ENCODE measurements at regions not wholly inside any gene's neighbourhood (a gene's known extent, or its start where the extent isn't known, plus 50 kb on each side); places are given as distances from the start of the nearest gene placed in this dataset.

GRCh38 chr1:234988536-234988935, 140.1 kb downstream of the TOMM20 start:
- no peak for TF ChIP-seq CTCF (IDR thresholded peaks at IDR 0.05; ENCODE audit: insufficient read depth, low read depth, low read length)
- CTCF ChIA-PET = interaction anchor here (0.7 to 1.9 kb wide), 3 partner anchors 9 to 489 kb away, joined by 3 to 6 read pairs (median 3); no protein-coding TSS in a partner anchor
- Histone ChIP-seq H3K27me3 (ENCODE audit: control insufficient read depth, insufficient read depth, low read length) (no peaks in the 10 kb centered on the region), H3K4me3 (ENCODE audit: low read depth, low read length) (no peak overlapping the region), H3K36me3 (ENCODE audit: control insufficient read depth, insufficient read depth, low read length) (no peaks in the 10 kb centered on the region)
- POLR2A ChIA-PET = no interaction called here
- no peak for DNase-seq (ENCODE audit: low read depth)

- TF ChIP-seq CTCF (IDR thresholded peaks at IDR 0.05; ENCODE audit: insufficient read depth, low read depth, low read length) = no peak
- CTCF ChIA-PET = interaction anchor here (0.7 to 1.0 kb wide), 2 partner anchors 9 to 489 kb away, joined by 3 read pairs; no protein-coding TSS in a partner anchor
- no peaks in the 10 kb centered on the region for H3K27me3 ChIP-seq (ENCODE audit: control insufficient read depth, insufficient read depth, low read length)
- DNase-seq (ENCODE audit: low read depth) = no peak
- no peak overlapping the region for H3K4me3 ChIP-seq (ENCODE audit: low read depth, low read length)
- POLR2A ChIA-PET = no interaction called here
- no peaks in the 10 kb centered on the region for H3K36me3 ChIP-seq (ENCODE audit: control insufficient read depth, insufficient read depth, low read length)
These were observed 140.5 kb downstream of the TOMM20 start for GRCh38 chr1:234988155-234988517.

GRCh38 chr1:234987415-234988154, 141.1 kb downstream of the TOMM20 start:
- no peak overlapping the region for H3K4me3 ChIP-seq (ENCODE audit: low read depth, low read length)
- POLR2A ChIA-PET = interaction anchor here (0.6 kb wide), 2 partner anchors 263 to 281 kb away, joined by 3 to 5 read pairs; no protein-coding TSS in a partner anchor
- peak; percentile 79 for DNase-seq (ENCODE audit: low read depth)
- H3K36me3 ChIP-seq (ENCODE audit: control insufficient read depth, insufficient read depth, low read length) = no peaks in the 10 kb centered on the region
- TF ChIP-seq CTCF (IDR thresholded peaks at IDR 0.05; ENCODE audit: insufficient read depth, low read depth, low read length) = no peak
- CTCF ChIA-PET = interaction anchor here (1.0 to 1.2 kb wide), 2 partner anchors 106 to 390 kb away, joined by 3 to 5 read pairs; no protein-coding TSS in a partner anchor
- H3K27me3 ChIP-seq (ENCODE audit: control insufficient read depth, insufficient read depth, low read length) = no peaks in the 10 kb centered on the region

GRCh38 chr1:234986750-234987414, 141.8 kb downstream of the TOMM20 start:
- CTCF ChIA-PET = interaction anchor here (1.0 to 1.2 kb wide), 2 partner anchors 107 to 389 kb away, joined by 3 to 5 read pairs; no protein-coding TSS in a partner anchor
- no peak for DNase-seq (ENCODE audit: low read depth)
- H3K4me3 ChIP-seq (ENCODE audit: low read depth, low read length) = no peak overlapping the region
- no peak for TF ChIP-seq CTCF (IDR thresholded peaks at IDR 0.05; ENCODE audit: insufficient read depth, low read depth, low read length)
- H3K27me3 ChIP-seq (ENCODE audit: control insufficient read depth, insufficient read depth, low read length) = no peaks in the 10 kb centered on the region
- H3K36me3 ChIP-seq (ENCODE audit: control insufficient read depth, insufficient read depth, low read length) = no peaks in the 10 kb centered on the region
- POLR2A ChIA-PET = interaction anchor here (0.6 kb wide), 1 partner anchor 263 kb away, joined by 3 read pairs; no protein-coding TSS in a partner anchor

- POLR2A ChIA-PET = no interaction called here
- DNase-seq (ENCODE audit: low read depth) = no peak
- H3K36me3 ChIP-seq (ENCODE audit: control insufficient read depth, insufficient read depth, low read length) = no peaks in the 10 kb centered on the region
- H3K27me3 ChIP-seq (ENCODE audit: control insufficient read depth, insufficient read depth, low read length) = no peaks in the 10 kb centered on the region
- CTCF ChIA-PET = no interaction called here
- H3K4me3 ChIP-seq (ENCODE audit: low read depth, low read length) = no peak overlapping the region
- TF ChIP-seq CTCF (IDR thresholded peaks at IDR 0.05; ENCODE audit: insufficient read depth, low read depth, low read length) = no peak
These were observed 142.9 kb downstream of the TOMM20 start for GRCh38 chr1:234985516-234986294.

All from BJ (cell line).